NCI-H1105 treated with DMSO at 0.1 percent for 48 hours (cell line): ENCODE measurements at regions not wholly inside any gene's neighbourhood (a gene's known extent, or its start where the extent isn't known, plus 50 kb on each side); places are given as distances from the start of the nearest gene placed in this dataset.

Experiments used
- DNase-seq: peaks from one replicate; lab custom pipeline; 2025; lab: John Stamatoyannopoulos, UW

- DNase-seq: no peak
Measured at GRCh38 chr16:65956100-65956499, 410.4 kb upstream of the CDH5 start.

- DNase-seq: no peak
Measured at GRCh38 chr16:65954446-65954845, 412.0 kb upstream of the CDH5 start.

- no peak for DNase-seq
Measured at GRCh38 chr16:65950211-65950610, 416.3 kb upstream of the CDH5 start.

- DNase-seq: no peak
Measured at GRCh38 chr16:65948361-65948760, 418.1 kb upstream of the CDH5 start.

GRCh38 chr16:65947951-65948350 lies 418.5 kb upstream of the CDH5 start:
- no peak for DNase-seq

GRCh38 chr16:65945493-65945892 lies 421.0 kb upstream of the CDH5 start:
- no peak for DNase-seq

GRCh38 chr16:65944361-65944760 lies 422.1 kb upstream of the CDH5 start:
- DNase-seq: no peak

GRCh38 chr16:65940711-65941110 lies 425.8 kb upstream of the CDH5 start:
- no peak for DNase-seq

GRCh38 chr16:65938083-65938482 lies 428.4 kb upstream of the CDH5 start:
- no peak for DNase-seq

GRCh38 chr16:65937455-65937854 lies 429.0 kb upstream of the CDH5 start:
- no peak for DNase-seq

GRCh38 chr16:65936096-65936495 lies 430.4 kb upstream of the CDH5 start:
- no peak for DNase-seq

- DNase-seq: no peak
Measured at GRCh38 chr16:65934443-65934842, 432.0 kb upstream of the CDH5 start.

- DNase-seq: no peak
Measured at GRCh38 chr16:65933703-65934102, 432.8 kb upstream of the CDH5 start.

- no peak for DNase-seq
Measured at GRCh38 chr16:65932350-65933072, 434.0 kb upstream of the CDH5 start.

GRCh38 chr16:65922923-65923322 lies 443.6 kb upstream of the CDH5 start:
- no peak for DNase-seq

- DNase-seq: no peak
Measured at GRCh38 chr16:65919986-65920376, 446.5 kb upstream of the CDH5 start.

GRCh38 chr16:65919145-65919985 lies 447.1 kb upstream of the CDH5 start:
- DNase-seq: no peak

GRCh38 chr16:65917466-65917865 lies 449.0 kb upstream of the CDH5 start:
- DNase-seq: no peak

- no peak for DNase-seq
Measured at GRCh38 chr16:65916995-65917394, 449.5 kb upstream of the CDH5 start.

- DNase-seq: no peak
Measured at GRCh38 chr16:65910291-65910690, 456.2 kb upstream of the CDH5 start.

GRCh38 chr16:65909310-65910050 lies 457.0 kb upstream of the CDH5 start:
- DNase-seq: no peak

- peak; percentile 22 for DNase-seq
Measured at GRCh38 chr16:65908568-65908967, 457.9 kb upstream of the CDH5 start.

- DNase-seq: no peak
Measured at GRCh38 chr16:65905331-65905730, 461.2 kb upstream of the CDH5 start.
